HL-60 (cell line): ENCODE measurements at regions not wholly inside any gene's neighbourhood (a gene's known extent, or its start where the extent isn't known, plus 50 kb on each side); places are given as distances from the start of the nearest gene placed in this dataset.

Experiments used
- DNase-seq, 2 experiments: peaks; one replicate each; pipeline ENCODE4 v3.0.0-alpha.2; 2010 to 2020; ENCODE audit warnings: low read depth in 1 of 2, low spot score in 1 of 2
- H3K27ac ChIP-seq: fragments of 250-450 bp; sonication (Bioruptor Pico); replicated peaks from 2 replicates; pipeline ENCODE4 v1.5.1; 2020; ENCODE audit warnings: mild to moderate bottlenecking, moderate library complexity
- H3K27me3 ChIP-seq: fragments of 250-450 bp; sonication (Bioruptor Pico); 2 replicates; pipeline ENCODE4 v1.5.1; 2021; ENCODE audit warnings: mild to moderate bottlenecking, moderate library complexity; ENCODE audit not compliant: insufficient read depth, poor library complexity, severe bottlenecking
- H3K4me3 ChIP-seq: replicated peaks from 2 replicates; pipeline ENCODE4 v1.5.1; 2011; ENCODE audit warnings: mild to moderate bottlenecking, control low read depth, low read length; ENCODE audit not compliant: insufficient read depth
- GABPA ChIP-seq: IDR thresholded peaks from 2 replicates; pipeline ENCODE4 v1.6.1; 2012; ENCODE audit warnings: low read depth
- POLR2AphosphoS5 ChIP-seq: IDR thresholded peaks from 2 replicates; pipeline ENCODE4 v1.6.1; 2012; ENCODE audit warnings: low read depth
- SPI1 ChIP-seq: IDR thresholded peaks from 2 replicates; pipeline ENCODE4 v1.6.1; 2012; ENCODE audit warnings: low read depth, mild to moderate bottlenecking, borderline replicate concordance
- TF ChIP-seq, protein P1 (sequence below): IDR thresholded peaks from 2 replicates; pipeline ENCODE4 v1.6.1; 2012; ENCODE audit warnings: low read depth; ENCODE audit not compliant: insufficient replicate concordance
- TF ChIP-seq, protein P2 (sequence below): IDR thresholded peaks from one replicate; pipeline ENCODE4 v1.5.1; 2011; ENCODE audit warnings: low read length, control low read depth, inconsistent platforms; ENCODE audit not compliant: insufficient read depth

DNA sequence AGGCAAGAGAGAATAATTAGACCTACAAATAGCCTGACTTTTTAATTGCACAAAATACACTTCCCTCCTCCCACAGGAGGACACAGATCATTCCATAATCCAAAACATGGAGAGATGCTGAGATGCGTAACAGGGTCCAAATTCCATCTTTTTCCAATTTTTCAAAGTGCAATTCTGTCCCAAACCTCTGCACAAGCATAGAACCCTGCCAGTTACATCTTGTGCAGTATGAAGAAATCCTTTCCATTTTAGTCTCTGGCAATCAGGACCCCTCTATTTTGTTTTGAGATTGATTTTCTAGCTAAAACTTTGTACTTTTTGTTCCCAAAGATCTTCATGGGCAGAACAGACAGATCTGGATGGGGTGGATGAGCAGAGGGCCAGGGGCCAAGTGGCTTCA, 209.2 kb downstream of the B3GLCT start:
- no peak for DNase-seq
- H3K4me3 ChIP-seq, result no peak overlapping the region
- no peak for TF ChIP-seq SPI1
- no peak for TF ChIP-seq POLR2AphosphoS5
- TF ChIP-seq, protein P1, sequence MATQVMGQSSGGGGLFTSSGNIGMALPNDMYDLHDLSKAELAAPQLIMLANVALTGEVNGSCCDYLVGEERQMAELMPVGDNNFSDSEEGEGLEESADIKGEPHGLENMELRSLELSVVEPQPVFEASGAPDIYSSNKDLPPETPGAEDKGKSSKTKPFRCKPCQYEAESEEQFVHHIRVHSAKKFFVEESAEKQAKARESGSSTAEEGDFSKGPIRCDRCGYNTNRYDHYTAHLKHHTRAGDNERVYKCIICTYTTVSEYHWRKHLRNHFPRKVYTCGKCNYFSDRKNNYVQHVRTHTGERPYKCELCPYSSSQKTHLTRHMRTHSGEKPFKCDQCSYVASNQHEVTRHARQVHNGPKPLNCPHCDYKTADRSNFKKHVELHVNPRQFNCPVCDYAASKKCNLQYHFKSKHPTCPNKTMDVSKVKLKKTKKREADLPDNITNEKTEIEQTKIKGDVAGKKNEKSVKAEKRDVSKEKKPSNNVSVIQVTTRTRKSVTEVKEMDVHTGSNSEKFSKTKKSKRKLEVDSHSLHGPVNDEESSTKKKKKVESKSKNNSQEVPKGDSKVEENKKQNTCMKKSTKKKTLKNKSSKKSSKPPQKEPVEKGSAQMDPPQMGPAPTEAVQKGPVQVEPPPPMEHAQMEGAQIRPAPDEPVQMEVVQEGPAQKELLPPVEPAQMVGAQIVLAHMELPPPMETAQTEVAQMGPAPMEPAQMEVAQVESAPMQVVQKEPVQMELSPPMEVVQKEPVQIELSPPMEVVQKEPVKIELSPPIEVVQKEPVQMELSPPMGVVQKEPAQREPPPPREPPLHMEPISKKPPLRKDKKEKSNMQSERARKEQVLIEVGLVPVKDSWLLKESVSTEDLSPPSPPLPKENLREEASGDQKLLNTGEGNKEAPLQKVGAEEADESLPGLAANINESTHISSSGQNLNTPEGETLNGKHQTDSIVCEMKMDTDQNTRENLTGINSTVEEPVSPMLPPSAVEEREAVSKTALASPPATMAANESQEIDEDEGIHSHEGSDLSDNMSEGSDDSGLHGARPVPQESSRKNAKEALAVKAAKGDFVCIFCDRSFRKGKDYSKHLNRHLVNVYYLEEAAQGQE, result no peak
- TF ChIP-seq, protein P2, sequence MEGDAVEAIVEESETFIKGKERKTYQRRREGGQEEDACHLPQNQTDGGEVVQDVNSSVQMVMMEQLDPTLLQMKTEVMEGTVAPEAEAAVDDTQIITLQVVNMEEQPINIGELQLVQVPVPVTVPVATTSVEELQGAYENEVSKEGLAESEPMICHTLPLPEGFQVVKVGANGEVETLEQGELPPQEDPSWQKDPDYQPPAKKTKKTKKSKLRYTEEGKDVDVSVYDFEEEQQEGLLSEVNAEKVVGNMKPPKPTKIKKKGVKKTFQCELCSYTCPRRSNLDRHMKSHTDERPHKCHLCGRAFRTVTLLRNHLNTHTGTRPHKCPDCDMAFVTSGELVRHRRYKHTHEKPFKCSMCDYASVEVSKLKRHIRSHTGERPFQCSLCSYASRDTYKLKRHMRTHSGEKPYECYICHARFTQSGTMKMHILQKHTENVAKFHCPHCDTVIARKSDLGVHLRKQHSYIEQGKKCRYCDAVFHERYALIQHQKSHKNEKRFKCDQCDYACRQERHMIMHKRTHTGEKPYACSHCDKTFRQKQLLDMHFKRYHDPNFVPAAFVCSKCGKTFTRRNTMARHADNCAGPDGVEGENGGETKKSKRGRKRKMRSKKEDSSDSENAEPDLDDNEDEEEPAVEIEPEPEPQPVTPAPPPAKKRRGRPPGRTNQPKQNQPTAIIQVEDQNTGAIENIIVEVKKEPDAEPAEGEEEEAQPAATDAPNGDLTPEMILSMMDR, result no peak
- TF ChIP-seq GABPA, result no peak
- no peak overlapping the region for H3K27ac ChIP-seq
- H3K27me3 ChIP-seq, result peaks cover 6% of the 10 kb centered on the region

DNA sequence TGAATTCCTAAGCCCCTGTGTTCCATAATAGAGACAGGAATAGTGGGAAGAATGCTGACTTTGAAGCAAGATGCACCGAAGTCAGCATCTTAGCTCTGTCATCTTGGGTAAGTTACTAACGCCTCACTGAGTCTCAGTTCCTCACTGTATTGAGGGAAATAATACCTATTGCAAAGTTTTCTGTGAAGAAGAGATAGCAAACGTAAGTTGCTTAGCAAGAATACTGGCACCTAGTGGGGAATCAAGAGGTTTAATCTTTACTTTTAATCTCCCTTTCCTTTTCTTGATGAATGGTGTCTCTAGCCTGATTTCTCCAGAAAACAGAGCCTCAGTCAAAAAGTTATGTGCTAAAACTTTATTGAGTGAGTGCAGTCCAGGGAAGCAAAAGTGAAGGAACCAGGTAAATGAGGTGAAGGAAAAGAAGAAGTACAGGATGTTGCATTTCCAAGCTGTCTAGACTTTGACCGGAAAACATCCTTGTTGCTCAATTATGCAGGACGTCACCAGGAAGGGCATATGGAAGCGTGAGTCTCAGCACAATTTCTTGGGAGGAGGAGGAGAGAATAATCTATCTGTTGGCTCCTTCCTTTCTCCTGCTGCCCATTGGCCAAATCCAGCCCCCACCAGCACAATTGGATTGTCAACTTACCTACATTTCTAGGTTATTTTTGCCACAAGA, 210.0 kb downstream of the B3GLCT start:
- DNase-seq, result no peak
- H3K27ac ChIP-seq, result no peak overlapping the region
- TF ChIP-seq, protein P1, result no peak
- TF ChIP-seq POLR2AphosphoS5 (no peak), GABPA (no peak), SPI1 (no peak)
- TF ChIP-seq, protein P2, result no peak
- H3K27me3 ChIP-seq, result peaks cover 6% of the 10 kb centered on the region
- no peak overlapping the region for H3K4me3 ChIP-seq

DNA sequence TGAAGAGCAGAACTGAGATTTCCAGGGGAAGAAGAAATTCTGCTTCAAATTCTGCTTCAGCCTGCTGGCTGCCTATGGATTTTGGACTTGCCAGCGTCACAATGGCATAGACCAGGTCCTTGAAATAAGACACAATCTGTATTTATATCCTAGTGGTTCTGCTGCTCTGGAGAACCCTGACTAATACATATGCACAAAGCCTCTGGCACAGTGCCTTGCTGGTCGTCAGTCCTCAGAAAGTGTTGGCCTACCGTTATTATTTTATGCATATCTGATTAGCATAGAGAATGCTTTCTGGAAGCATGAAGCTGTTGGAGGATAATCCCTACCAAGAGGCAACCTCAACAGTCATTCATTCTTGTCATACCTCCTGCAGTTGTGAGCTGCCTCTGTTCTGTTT, 213.7 kb downstream of the B3GLCT start:
- TF ChIP-seq, protein P2, result no peak
- TF ChIP-seq GABPA (no peak), POLR2AphosphoS5 (no peak), SPI1 (no peak)
- TF ChIP-seq, protein P1, result no peak
- no peak overlapping the region for H3K4me3 ChIP-seq
- H3K27ac ChIP-seq, result no peak overlapping the region
- H3K27me3 ChIP-seq, result peaks cover 6% of the 10 kb centered on the region
- DNase-seq, result no peak
